ENCODE measurements at regions not wholly inside any gene's neighbourhood (a gene's known extent, or its start where the extent isn't known, plus 50 kb on each side); places are given as distances from the start of the nearest gene placed in this dataset.

DNA sequence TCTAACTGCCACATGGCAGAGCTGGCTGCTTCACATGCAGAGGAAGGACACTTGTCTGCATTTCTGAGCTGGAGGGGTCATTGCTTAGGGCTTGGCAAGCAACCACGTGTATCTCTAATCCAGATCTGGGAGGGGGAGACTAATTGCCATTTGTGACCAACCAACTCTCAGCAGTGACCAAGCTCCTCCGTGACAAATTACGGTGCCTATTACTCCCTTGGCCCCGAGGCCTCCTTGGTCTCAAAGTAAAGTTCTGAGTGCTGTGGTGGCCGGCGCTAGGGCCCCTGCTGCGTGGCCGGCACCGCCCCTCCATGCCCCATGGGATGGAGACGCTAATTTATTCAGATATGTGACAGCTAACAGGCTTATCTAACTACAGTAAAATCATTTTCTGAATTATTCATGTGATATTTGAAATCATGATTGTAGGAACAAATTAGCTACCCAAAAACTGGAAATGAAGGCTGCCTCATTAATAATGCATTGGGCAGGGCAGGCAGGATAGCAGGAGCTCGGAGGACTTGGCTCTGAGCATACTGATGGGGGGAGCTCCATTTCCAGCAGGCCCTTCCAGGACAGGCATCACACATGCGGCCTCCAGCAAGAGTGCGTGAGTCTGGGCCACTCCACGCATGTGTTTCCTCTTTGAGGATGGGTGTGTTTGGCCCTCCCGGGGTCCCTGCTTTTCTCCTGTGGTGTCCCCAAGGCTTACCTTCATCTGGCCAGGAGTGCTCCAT lies 67.7 kb downstream of the C5orf15 start:
- no peak for DNase-seq
- H3K4me3 ChIP-seq (ENCODE audit: low read length) = no peak overlapping the region
- no peaks in the 10 kb centered on the region for H3K9me3 ChIP-seq (ENCODE audit: low read length)
- H3K4me1 ChIP-seq (ENCODE audit: insufficient read depth, low read length) = peaks cover 6% of the 10 kb centered on the region; the same call in 1 of the 2 replicates
- no peaks in the 10 kb centered on the region for H3K36me3 ChIP-seq (ENCODE audit: low read depth, low read length)
- ChIA-PET POLR2A (ENCODE audit: unreplicated experiment) (no interaction called here), CTCF (no interaction called here)
- H3K27me3 ChIP-seq (ENCODE audit: low read length) = no peaks in the 10 kb centered on the region
- TF ChIP-seq EZH2 (IDR thresholded peaks at IDR 0.05; ENCODE audit: low read length, unreplicated experiment) (no peak), EZH2phosphoT487 (IDR thresholded peaks at IDR 0.05; ENCODE audit: borderline replicate concordance, low read length) (no peak)
- TF ChIP-seq, protein P1, sequence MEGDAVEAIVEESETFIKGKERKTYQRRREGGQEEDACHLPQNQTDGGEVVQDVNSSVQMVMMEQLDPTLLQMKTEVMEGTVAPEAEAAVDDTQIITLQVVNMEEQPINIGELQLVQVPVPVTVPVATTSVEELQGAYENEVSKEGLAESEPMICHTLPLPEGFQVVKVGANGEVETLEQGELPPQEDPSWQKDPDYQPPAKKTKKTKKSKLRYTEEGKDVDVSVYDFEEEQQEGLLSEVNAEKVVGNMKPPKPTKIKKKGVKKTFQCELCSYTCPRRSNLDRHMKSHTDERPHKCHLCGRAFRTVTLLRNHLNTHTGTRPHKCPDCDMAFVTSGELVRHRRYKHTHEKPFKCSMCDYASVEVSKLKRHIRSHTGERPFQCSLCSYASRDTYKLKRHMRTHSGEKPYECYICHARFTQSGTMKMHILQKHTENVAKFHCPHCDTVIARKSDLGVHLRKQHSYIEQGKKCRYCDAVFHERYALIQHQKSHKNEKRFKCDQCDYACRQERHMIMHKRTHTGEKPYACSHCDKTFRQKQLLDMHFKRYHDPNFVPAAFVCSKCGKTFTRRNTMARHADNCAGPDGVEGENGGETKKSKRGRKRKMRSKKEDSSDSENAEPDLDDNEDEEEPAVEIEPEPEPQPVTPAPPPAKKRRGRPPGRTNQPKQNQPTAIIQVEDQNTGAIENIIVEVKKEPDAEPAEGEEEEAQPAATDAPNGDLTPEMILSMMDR (conservative IDR thresholded peaks at IDR 0.05; ENCODE audit: low read depth, low read length) = no peak
- no peak overlapping the region for H3K4me2 ChIP-seq (ENCODE audit: low read length)
- intact Hi-C loops (cut with micrococcal nuclease) = no loop called here
- no peaks in the 10 kb centered on the region for H4K20me1 ChIP-seq (ENCODE audit: low read length)
- no peaks in the 10 kb centered on the region for H3K9me2 ChIP-seq (replicated peaks; ENCODE audit: low read length)
- H3K9ac ChIP-seq (ENCODE audit: low read length) = no peak overlapping the region
- no TSS peak for BruUV-seq (replicated peaks)
- ATAC-seq = no peak
- H3K79me2 ChIP-seq (ENCODE audit: low read length) = no peaks in the 10 kb centered on the region
- H2AFZ ChIP-seq (ENCODE audit: low read length) = no peak overlapping the region
- H3K27ac ChIP-seq (ENCODE audit: low read length) = no peak overlapping the region
- no peaks in the 10 kb centered on the region for H3F3A ChIP-seq (ENCODE audit: low read length, unreplicated experiment)

DNA sequence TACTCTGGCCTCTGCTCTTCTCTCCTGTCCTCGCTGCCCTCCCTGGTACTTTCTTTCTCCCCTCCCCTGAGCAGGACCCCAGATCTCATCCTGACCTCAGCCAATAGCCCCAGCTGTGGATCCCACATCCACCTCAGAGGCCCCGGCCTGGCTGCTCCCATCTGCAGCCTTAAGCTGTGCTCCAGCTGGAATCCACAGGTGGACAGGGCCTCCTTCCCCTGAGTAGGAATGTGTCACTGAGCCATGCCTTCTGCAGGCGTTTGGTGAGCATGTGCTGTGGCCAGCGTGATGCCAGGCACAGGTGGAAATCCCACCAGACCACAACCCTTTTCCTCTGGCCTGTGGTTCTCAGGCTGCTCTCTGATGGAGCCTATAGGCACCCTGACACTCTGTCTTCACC lies 68.9 kb downstream of the C5orf15 start:
- H3K9ac ChIP-seq (ENCODE audit: low read length) = no peak overlapping the region
- POLR2A ChIA-PET (ENCODE audit: unreplicated experiment) = no interaction called here
- no peaks in the 10 kb centered on the region for H4K20me1 ChIP-seq (ENCODE audit: low read length)
- H3K4me2 ChIP-seq (ENCODE audit: low read length) = no peak overlapping the region
- H3K27me3 ChIP-seq (ENCODE audit: low read length) = no peaks in the 10 kb centered on the region
- no peaks in the 10 kb centered on the region for H3K9me2 ChIP-seq (replicated peaks; ENCODE audit: low read length)
- H3K4me3 ChIP-seq (ENCODE audit: low read length) = no peak overlapping the region
- H3K27ac ChIP-seq (ENCODE audit: low read length) = no peak overlapping the region
- CTCF ChIA-PET = no interaction called here
- TF ChIP-seq EZH2phosphoT487 (IDR thresholded peaks at IDR 0.05; ENCODE audit: borderline replicate concordance, low read length) = no peak
- TF ChIP-seq EZH2 (IDR thresholded peaks at IDR 0.05; ENCODE audit: low read length, unreplicated experiment) = no peak
- TF ChIP-seq, protein P1 (conservative IDR thresholded peaks at IDR 0.05; ENCODE audit: low read depth, low read length) = no peak
- DNase-seq (no peak), ATAC-seq (no peak)
- no peaks in the 10 kb centered on the region for H3K9me3 ChIP-seq (ENCODE audit: low read length)
- BruUV-seq (replicated peaks) = no TSS peak
- H3K79me2 ChIP-seq (ENCODE audit: low read length) = no peaks in the 10 kb centered on the region
- intact Hi-C loops (cut with micrococcal nuclease) = no loop called here
- peaks cover 6% of the 10 kb centered on the region; the same call in 1 of the 2 replicates for H3K4me1 ChIP-seq (ENCODE audit: insufficient read depth, low read length)
- no peaks in the 10 kb centered on the region for H3F3A ChIP-seq (ENCODE audit: low read length, unreplicated experiment)
- H2AFZ ChIP-seq (ENCODE audit: low read length) = no peak overlapping the region
- H3K36me3 ChIP-seq (ENCODE audit: low read depth, low read length) = no peaks in the 10 kb centered on the region

DNA sequence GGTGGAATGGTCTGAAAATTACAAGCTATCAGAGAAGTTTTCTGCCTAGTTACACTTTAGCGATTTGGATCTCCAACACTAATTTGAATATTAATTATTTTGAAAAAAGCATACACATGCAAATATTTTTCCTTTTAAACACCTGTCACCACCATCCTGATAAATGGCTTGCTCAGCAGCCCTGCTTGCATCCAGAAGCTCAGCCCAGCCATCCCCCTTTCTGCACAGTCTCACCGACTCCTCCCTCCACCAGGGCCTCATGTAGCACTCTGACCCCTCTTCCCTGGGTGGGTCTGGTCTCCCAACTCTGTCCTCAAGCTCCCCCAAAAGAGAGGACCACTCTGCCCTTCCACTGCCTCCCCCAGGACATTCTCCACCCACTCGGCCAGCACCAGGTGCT lies 70.0 kb downstream of the C5orf15 start:
- no TSS peak for BruUV-seq (replicated peaks)
- Histone ChIP-seq H3K9me3 (ENCODE audit: low read length) (no peaks in the 10 kb centered on the region), H2AFZ (ENCODE audit: low read length) (no peak overlapping the region), H3K27ac (ENCODE audit: low read length) (no peak overlapping the region), H3K9me2 (replicated peaks; ENCODE audit: low read length) (no peaks in the 10 kb centered on the region), H3K9ac (ENCODE audit: low read length) (no peak overlapping the region), H3K4me1 (ENCODE audit: insufficient read depth, low read length) (peaks cover 6% of the 10 kb centered on the region; the same call in 1 of the 2 replicates), H3K4me3 (ENCODE audit: low read length) (no peak overlapping the region), H3K4me2 (ENCODE audit: low read length) (no peak overlapping the region), H3K79me2 (ENCODE audit: low read length) (no peaks in the 10 kb centered on the region), H3F3A (ENCODE audit: low read length, unreplicated experiment) (no peaks in the 10 kb centered on the region), H3K36me3 (ENCODE audit: low read depth, low read length) (no peaks in the 10 kb centered on the region), H3K27me3 (ENCODE audit: low read length) (no peaks in the 10 kb centered on the region), H4K20me1 (ENCODE audit: low read length) (no peaks in the 10 kb centered on the region)
- intact Hi-C loops (cut with micrococcal nuclease) = no loop called here
- DNase-seq (no peak), ATAC-seq (no peak)
- TF ChIP-seq EZH2 (IDR thresholded peaks at IDR 0.05; ENCODE audit: low read length, unreplicated experiment) (no peak), EZH2phosphoT487 (IDR thresholded peaks at IDR 0.05; ENCODE audit: borderline replicate concordance, low read length) (no peak)
- TF ChIP-seq, protein P1 (conservative IDR thresholded peaks at IDR 0.05; ENCODE audit: low read depth, low read length) = no peak
- CTCF ChIA-PET = no interaction called here
- POLR2A ChIA-PET (ENCODE audit: unreplicated experiment) = no interaction called here

Data from PC-3 (cell line).